Gastroesophageal sphincter (tissue), 3 donors: ENCODE measurements at regions not wholly inside any gene's neighbourhood (a gene's known extent, or its start where the extent isn't known, plus 50 kb on each side); places are given as distances from the start of the nearest gene placed in this dataset.

ENCODE experiments used
- CTCF ChIP-seq, 4 experiments: fragments of 200-600 bp in 2 of 4; fragments of 450-650 bp in 2 of 4; sonication (generic) in 1 of 4; IDR thresholded peaks; one replicate each; pipeline ENCODE4 v1.5.1; 2017 to 2019; ENCODE audit warnings: antibody characterized with exemption in 4 of 4, mild to moderate bottlenecking in 2 of 4, moderate library complexity in 2 of 4
- POLR2A ChIP-seq, 2 donors: fragments of 450-650 bp; IDR thresholded peaks; one replicate each; pipeline ENCODE4 v1.6.1; 2017; ENCODE audit warnings: antibody characterized with exemption in 2 of 2, mild to moderate bottlenecking in 2 of 2, moderate library complexity in 1 of 2
- POLR2AphosphoS5 ChIP-seq: sonication (generic); formaldehyde crosslinking; IDR thresholded peaks from one replicate; pipeline ENCODE4 v1.6.1; 2017; ENCODE audit warnings: antibody characterized with exemption

- TF ChIP-seq POLR2A (IDR thresholded peaks at IDR 0.05) (no peak), CTCF (IDR thresholded peaks at IDR 0.05) (no peak), POLR2AphosphoS5 (no peak)
Observed at GRCh38 chr2:13583609-13584008, 866.9 kb downstream of the TRIB2 start.
